ENCODE measurements at regions not wholly inside any gene's neighbourhood (a gene's known extent, or its start where the extent isn't known, plus 50 kb on each side); places are given as distances from the start of the nearest gene placed in this dataset.

DNA sequence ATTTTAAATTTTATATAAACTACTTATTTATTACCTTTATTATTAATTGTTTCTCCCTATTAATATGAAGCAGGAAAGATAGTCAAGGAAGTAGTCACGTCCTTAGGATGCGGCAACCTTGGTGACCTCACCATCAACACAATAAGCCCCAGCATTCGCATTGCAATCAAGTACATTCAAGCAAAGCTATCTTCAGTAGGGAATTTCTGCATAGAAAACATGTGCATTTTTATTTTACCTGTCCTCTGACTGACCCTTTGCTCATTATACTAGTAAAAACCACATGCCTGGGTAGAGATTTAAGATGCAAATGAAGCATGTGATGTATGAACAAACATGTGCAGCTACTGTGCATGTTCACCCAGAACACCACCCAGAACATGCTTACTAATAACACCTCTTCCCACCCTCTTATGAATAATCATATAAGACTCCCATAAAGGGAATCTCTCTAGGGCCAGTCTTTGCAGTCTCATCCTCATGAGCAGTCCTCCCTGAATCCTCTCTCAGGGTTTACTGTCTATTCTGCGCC lies 869.6 kb downstream of the TAF11L14 start:
- Histone ChIP-seq H2AK9ac (replicated peaks; ENCODE audit: low read depth, low read length, poor library complexity) (no peak overlapping the region), H2AFZ (replicated peaks; ENCODE audit: low read length, poor library complexity) (no peak overlapping the region), H2BK15ac (ENCODE audit: low read depth, low read length) (no peak overlapping the region), H2BK120ac (ENCODE audit: low read depth, low read length) (no peak overlapping the region), H3K56ac (ENCODE audit: extremely low read depth, insufficient read depth, low read length) (no peak overlapping the region), H3K4ac (ENCODE audit: low read depth, low read length) (no peak overlapping the region), H3K4me1 (ENCODE audit: control insufficient read depth, insufficient read depth, low read length) (no peaks in the 10 kb centered on the region), H4K20me1 (ENCODE audit: insufficient read depth, low read length) (no peaks in the 10 kb centered on the region), H4K8ac (ENCODE audit: low read depth in 2 of 2, low read length in 2 of 2) (no peak overlapping the region), H3K14ac (replicated peaks; ENCODE audit: low read depth, low read length) (no peak overlapping the region), H2BK20ac (ENCODE audit: low read depth, low read length) (no peak overlapping the region), H3K4me2 (ENCODE audit: low read depth, low read length) (no peak overlapping the region), H2BK5ac (ENCODE audit: low read depth, low read length, poor library complexity, severe bottlenecking) (no peak overlapping the region), H2AK5ac (ENCODE audit: low read depth, low read length) (no peak overlapping the region), H3K79me1 (ENCODE audit: low read depth in 1 of 2, low read length in 2 of 2) (no peaks in the 10 kb centered on the region), H3K23ac (ENCODE audit: low read depth, low read length) (no peak overlapping the region), H4K5ac (ENCODE audit: low read depth, low read length) (no peak overlapping the region), H3K36me3 (ENCODE audit: control insufficient read depth, insufficient read depth, low read length) (no peaks in the 10 kb centered on the region), H3K9me3 (ENCODE audit: control insufficient read depth, insufficient read depth, low read length) (peaks cover 3% of the 10 kb centered on the region; the same call in 1 of the 2 replicates), H3K27ac (ENCODE audit: insufficient read depth, low read length) (no peak overlapping the region), H4K91ac (ENCODE audit: insufficient read depth, low read depth, low read length) (no peak overlapping the region), H3K18ac (ENCODE audit: low read depth, low read length) (no peak overlapping the region), H3K4me3 (ENCODE audit: insufficient read depth, low read depth, low read length) (no peak overlapping the region), H3K9ac (ENCODE audit: low read depth, low read length) (no peak overlapping the region), H3K9me1 (ENCODE audit: insufficient read depth, low read length) (no peaks in the 10 kb centered on the region), H3K27me3 (ENCODE audit: control insufficient read depth, insufficient read depth, low read length) (no peaks in the 10 kb centered on the region)
- no CpG with 5 or more reads among the region's 4 CpGs for WGBS, 2 experiments (ENCODE audit: extremely low coverage in 2 of 2, insufficient read length in 1 of 2)
- no peak for ATAC-seq (ENCODE audit: low read depth)
- in situ Hi-C loops (cut with MboI; ENCODE audit: low sequenced_read_pairs) (no loop called here), intact Hi-C loops (cut with micrococcal nuclease) (no loop called here), dilution Hi-C loops (cut with HindIII; ENCODE audit: low sequenced_read_pairs, unreplicated experiment) (no loop called here)
- no peak for TF ChIP-seq RAD21 (IDR thresholded peaks at IDR 0.05; ENCODE audit: low read length)
- TF ChIP-seq, protein P1, sequence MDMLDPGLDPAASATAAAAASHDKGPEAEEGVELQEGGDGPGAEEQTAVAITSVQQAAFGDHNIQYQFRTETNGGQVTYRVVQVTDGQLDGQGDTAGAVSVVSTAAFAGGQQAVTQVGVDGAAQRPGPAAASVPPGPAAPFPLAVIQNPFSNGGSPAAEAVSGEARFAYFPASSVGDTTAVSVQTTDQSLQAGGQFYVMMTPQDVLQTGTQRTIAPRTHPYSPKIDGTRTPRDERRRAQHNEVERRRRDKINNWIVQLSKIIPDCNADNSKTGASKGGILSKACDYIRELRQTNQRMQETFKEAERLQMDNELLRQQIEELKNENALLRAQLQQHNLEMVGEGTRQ (IDR thresholded peaks at IDR 0.05; ENCODE audit: low read depth, low read length), result no peak
- TF ChIP-seq RCOR1 (IDR thresholded peaks at IDR 0.05; ENCODE audit: insufficient replicate concordance, low read length), result no peak
- no peak for DNase-seq
- ChIA-PET POLR2A (ENCODE audit: unreplicated experiment) (no interaction called here), CTCF (no interaction called here)
- BruUV-seq (replicated peaks), result no TSS peak

Measured in IMR-90 (cell line).